ENCODE measurements at regions not wholly inside any gene's neighbourhood (a gene's known extent, or its start where the extent isn't known, plus 50 kb on each side); places are given as distances from the start of the nearest gene placed in this dataset.

GRCh38 chr13:39803156-39803555 lies 147.7 kb downstream of the COG6 start:
- TF ChIP-seq CTCF (IDR thresholded peaks at IDR 0.05; ENCODE audit: low read depth, low read length, poor library complexity, severe bottlenecking) (no peak), EZH2phosphoT487 (IDR thresholded peaks at IDR 0.05; ENCODE audit: borderline replicate concordance, low read length) (no peak)
